GM23338 (cell line): ENCODE measurements at regions not wholly inside any gene's neighbourhood (a gene's known extent, or its start where the extent isn't known, plus 50 kb on each side); places are given as distances from the start of the nearest gene placed in this dataset.

Source experiments
- ATAC-seq: fragments of 200-7000 bp; cut with Tn5 transposase; 3 replicates; pipeline ENCODE4 v1.9.1; 2020
- DNase-seq: peaks from one replicate; pipeline ENCODE4 v3.0.0-alpha.2; 2015; ENCODE audit warnings: low spot score
- H2AFZ ChIP-seq: fragments of 200-600 bp; sonication (generic); 2 replicates; pipeline ENCODE4 v1.8.0; 2016; ENCODE audit warnings: antibody characterized with exemption, mild to moderate bottlenecking, moderate library complexity
- H3F3A ChIP-seq: fragments of 200-600 bp; sonication (generic); replicated peaks from 2 replicates; pipeline ENCODE4 v1.8.0; 2017; ENCODE audit warnings: antibody characterized with exemption, mixed run types, low read depth
- H3K27ac ChIP-seq: fragments of 200-600 bp; sonication (generic); 2 replicates; pipeline ENCODE4 v1.6.1; 2016; ENCODE audit warnings: low read depth
- H3K27me3 ChIP-seq: fragments of 200-600 bp; sonication (generic); 2 replicates; pipeline ENCODE4 v1.8.0; 2016; ENCODE audit warnings: mild to moderate bottlenecking, mixed run types, moderate library complexity; ENCODE audit not compliant: insufficient read depth
- H3K36me3 ChIP-seq: fragments of 200-600 bp; sonication (generic); 2 replicates; pipeline ENCODE4 v1.8.0; 2016; ENCODE audit warnings: mild to moderate bottlenecking; ENCODE audit not compliant: insufficient read depth
- H3K4me1 ChIP-seq: fragments of 200-600 bp; sonication (generic); 2 replicates; pipeline ENCODE4 v1.8.0; 2016; ENCODE audit warnings: mild to moderate bottlenecking, moderate library complexity; ENCODE audit not compliant: insufficient read depth
- H3K4me2 ChIP-seq: fragments of 200-600 bp; sonication (generic); 2 replicates; pipeline ENCODE4 v1.7.1; 2017; ENCODE audit warnings: mixed run types
- H3K4me3 ChIP-seq: fragments of 200-600 bp; sonication (generic); 2 replicates; pipeline ENCODE4 v1.6.1; 2016; ENCODE audit warnings: mixed run types
- H3K79me2 ChIP-seq: fragments of 200-600 bp; sonication (generic); replicated peaks from 2 replicates; pipeline ENCODE4 v1.8.0; 2017; ENCODE audit warnings: mild to moderate bottlenecking; ENCODE audit not compliant: insufficient read depth
- H3K9me2 ChIP-seq: fragments of 200-600 bp; sonication (generic); 2 replicates; pipeline ENCODE4 v1.8.0; 2017; ENCODE audit not compliant: insufficient read depth
- H4K20me1 ChIP-seq: fragments of 200-600 bp; sonication (generic); replicated peaks from 2 replicates; pipeline ENCODE4 v1.8.0; 2017; ENCODE audit warnings: mild to moderate bottlenecking; ENCODE audit not compliant: insufficient read depth
- H3K27ac Mint-ChIP-seq: 2 replicates; pipeline ENCODE4 v1.8.0; 2020; ENCODE audit warnings: inconsistent platforms, mild to moderate bottlenecking, moderate library complexity, mixed read lengths
- H3K27me3 Mint-ChIP-seq: 3 replicates; pipeline ENCODE4 v1.8.0; 2022; ENCODE audit warnings: low read depth, mild to moderate bottlenecking, moderate library complexity, mixed read lengths, inconsistent platforms; ENCODE audit not compliant: insufficient read depth, poor library complexity
- H3K36me3 Mint-ChIP-seq: 3 replicates; pipeline ENCODE4 v1.8.0; 2021; ENCODE audit warnings: low read depth, mild to moderate bottlenecking, inconsistent platforms, moderate library complexity, mixed read lengths
- H3K4me1 Mint-ChIP-seq: 3 replicates; pipeline ENCODE4 v1.8.0; 2020; ENCODE audit warnings: mild to moderate bottlenecking, inconsistent platforms, mixed read lengths
- H3K4me3 Mint-ChIP-seq: 3 replicates; pipeline ENCODE4 v1.8.0; 2021; ENCODE audit warnings: moderate library complexity, mild to moderate bottlenecking, inconsistent platforms, mixed read lengths
- H3K9me3 Mint-ChIP-seq: 3 replicates; pipeline ENCODE4 v1.8.0; 2020; ENCODE audit warnings: moderate library complexity, mild to moderate bottlenecking, inconsistent platforms, mixed read lengths
- CREB1 ChIP-seq: fragments of 250-450 bp; sonication (Bioruptor Pico); IDR thresholded peaks from 2 replicates; pipeline ENCODE4 v1.5.0; 2020; ENCODE audit warnings: low read depth, mild to moderate bottlenecking, moderate library complexity
- CTCF ChIP-seq, 2 experiments: fragments of 200-600 bp in 1 of 2; sonication (generic) in 1 of 2; conservative IDR thresholded peaks; 2 replicates each; pipeline versions ENCODE4 v1.5.1 to v1.6.1; 2016 to 2017; ENCODE audit warnings: antibody characterized with exemption in 2 of 2, low read depth in 2 of 2, mild to moderate bottlenecking in 2 of 2, moderate library complexity in 1 of 2
- ETS1 ChIP-seq: IDR thresholded peaks from 2 replicates; pipeline ENCODE4 v1.6.1; 2016; ENCODE audit warnings: antibody characterized with exemption
- JUNB ChIP-seq: IDR thresholded peaks from one replicate; pipeline ENCODE4 v1.6.1; 2016; ENCODE audit warnings: antibody characterized with exemption; ENCODE audit not compliant: unreplicated experiment
- NANOG ChIP-seq: IDR thresholded peaks from 2 replicates; pipeline ENCODE4 v1.6.1; 2016; ENCODE audit warnings: antibody characterized with exemption, borderline replicate concordance
- POLR2AphosphoS5 ChIP-seq: IDR thresholded peaks from 2 replicates; pipeline ENCODE4 v1.6.1; 2016; ENCODE audit warnings: antibody characterized with exemption, low read depth
- STAT1 ChIP-seq: IDR thresholded peaks from one replicate; pipeline ENCODE4 v1.6.1; 2016; ENCODE audit warnings: antibody characterized with exemption; ENCODE audit not compliant: unreplicated experiment
- ZNF114 ChIP-seq: fragments of 250-450 bp; sonication (Bioruptor Pico); IDR thresholded peaks from 2 replicates; pipeline ENCODE4 v1.5.0; 2020; ENCODE audit warnings: mild to moderate bottlenecking, moderate library complexity
- ZNF331 ChIP-seq: fragments of 250-450 bp; sonication (Bioruptor Pico); IDR thresholded peaks from 2 replicates; pipeline ENCODE4 v1.5.0; 2020; ENCODE audit warnings: low read depth, mild to moderate bottlenecking, moderate library complexity
- TF ChIP-seq, protein P1 (sequence below): fragments of 250-450 bp; sonication (Bioruptor Pico); IDR thresholded peaks from 2 replicates; pipeline ENCODE4 v1.5.0; 2020; ENCODE audit warnings: mild to moderate bottlenecking, moderate library complexity
- TF ChIP-seq, protein P2 (sequence below): IDR thresholded peaks from one replicate; pipeline ENCODE4 v1.6.1; 2018; ENCODE audit warnings: antibody characterized with exemption; ENCODE audit not compliant: unreplicated experiment

DNA sequence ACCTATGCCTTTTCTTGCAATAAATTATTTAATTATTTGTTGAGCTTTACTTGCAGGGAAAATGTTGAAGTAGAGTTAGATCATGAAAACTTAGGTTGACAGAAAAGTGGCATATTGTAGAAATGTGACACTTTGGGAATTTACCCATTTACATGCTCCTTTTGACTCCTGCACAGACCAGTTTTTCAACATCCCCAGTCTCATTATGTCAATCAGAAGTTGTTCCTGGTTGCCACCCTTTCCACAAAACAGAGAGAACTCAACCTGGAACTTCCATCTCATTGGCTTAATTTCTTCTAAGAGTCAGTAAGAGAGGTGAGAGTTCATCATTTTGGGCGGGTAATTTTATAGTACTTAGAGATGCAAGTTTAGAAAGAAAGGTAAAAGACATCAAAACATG lies 284.6 kb upstream of the ANKRD50 start:
- Histone ChIP-seq H2AFZ (no peak overlapping the region), H3K4me1 (no peaks in the 10 kb centered on the region), H4K20me1 (no peaks in the 10 kb centered on the region), H3K4me2 (no peak overlapping the region), H3K79me2 (no peaks in the 10 kb centered on the region), H3K9me2 (no peaks in the 10 kb centered on the region), H3K27ac (no peak overlapping the region), H3F3A (no peaks in the 10 kb centered on the region), H3K27me3 (no peaks in the 10 kb centered on the region), H3K4me3 (no peak overlapping the region), H3K36me3 (no peaks in the 10 kb centered on the region)
- ATAC-seq (no peak), DNase-seq (no peak)
- TF ChIP-seq ETS1 = no peak
- no peak for TF ChIP-seq POLR2AphosphoS5
- no peak for TF ChIP-seq ZNF331 (CRISPR knock-in tag)
- TF ChIP-seq STAT1 = no peak
- no peak for TF ChIP-seq JUNB
- Mint-ChIP-seq H3K4me3 (no peak overlapping the region), H3K4me1 (no peaks in the 10 kb centered on the region), H3K36me3 (no peaks in the 10 kb centered on the region; the same call in 2 of the 3 replicates), H3K27ac (no peak overlapping the region), H3K9me3 (no peaks in the 10 kb centered on the region), H3K27me3 (no peaks in the 10 kb centered on the region)

DNA sequence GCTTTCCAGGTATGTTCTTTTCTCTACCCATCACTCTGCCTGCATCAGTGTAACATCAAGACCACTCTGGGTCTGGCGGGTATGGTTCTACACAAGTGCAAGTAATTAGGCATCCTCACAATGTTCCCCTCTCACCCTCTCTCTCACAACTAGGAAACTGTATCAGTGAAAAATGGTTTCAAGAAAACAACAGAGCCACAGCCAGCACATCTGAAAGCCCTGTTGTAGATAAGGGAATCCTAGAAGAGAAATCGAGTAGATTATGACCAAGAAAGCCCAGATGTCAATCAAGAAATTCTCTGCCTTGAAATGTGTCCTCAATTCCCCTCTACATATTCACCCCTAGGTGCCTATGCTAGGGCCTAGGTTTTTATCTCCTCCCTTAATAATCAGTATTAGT lies 281.3 kb upstream of the ANKRD50 start:
- no peak overlapping the region for H2AFZ ChIP-seq
- no peaks in the 10 kb centered on the region for H3K9me2 ChIP-seq
- no peaks in the 10 kb centered on the region for H4K20me1 ChIP-seq
- no peaks in the 10 kb centered on the region for H3K27me3 ChIP-seq
- ATAC-seq (no peak), DNase-seq (no peak)
- H3K9me3 Mint-ChIP-seq = no peaks in the 10 kb centered on the region
- H3K79me2 ChIP-seq = no peaks in the 10 kb centered on the region
- H3K4me3 ChIP-seq = no peak overlapping the region
- H3K27ac ChIP-seq = no peak overlapping the region
- H3K27ac Mint-ChIP-seq = no peak overlapping the region
- H3K4me1 ChIP-seq = no peaks in the 10 kb centered on the region
- no peaks in the 10 kb centered on the region for H3K4me1 Mint-ChIP-seq
- no peak overlapping the region for H3K4me3 Mint-ChIP-seq
- H3K27me3 Mint-ChIP-seq = no peaks in the 10 kb centered on the region
- no peaks in the 10 kb centered on the region for H3F3A ChIP-seq
- no peaks in the 10 kb centered on the region; the same call in 2 of the 3 replicates for H3K36me3 Mint-ChIP-seq
- H3K4me2 ChIP-seq = no peak overlapping the region
- no peaks in the 10 kb centered on the region for H3K36me3 ChIP-seq
- TF ChIP-seq, protein P1, sequence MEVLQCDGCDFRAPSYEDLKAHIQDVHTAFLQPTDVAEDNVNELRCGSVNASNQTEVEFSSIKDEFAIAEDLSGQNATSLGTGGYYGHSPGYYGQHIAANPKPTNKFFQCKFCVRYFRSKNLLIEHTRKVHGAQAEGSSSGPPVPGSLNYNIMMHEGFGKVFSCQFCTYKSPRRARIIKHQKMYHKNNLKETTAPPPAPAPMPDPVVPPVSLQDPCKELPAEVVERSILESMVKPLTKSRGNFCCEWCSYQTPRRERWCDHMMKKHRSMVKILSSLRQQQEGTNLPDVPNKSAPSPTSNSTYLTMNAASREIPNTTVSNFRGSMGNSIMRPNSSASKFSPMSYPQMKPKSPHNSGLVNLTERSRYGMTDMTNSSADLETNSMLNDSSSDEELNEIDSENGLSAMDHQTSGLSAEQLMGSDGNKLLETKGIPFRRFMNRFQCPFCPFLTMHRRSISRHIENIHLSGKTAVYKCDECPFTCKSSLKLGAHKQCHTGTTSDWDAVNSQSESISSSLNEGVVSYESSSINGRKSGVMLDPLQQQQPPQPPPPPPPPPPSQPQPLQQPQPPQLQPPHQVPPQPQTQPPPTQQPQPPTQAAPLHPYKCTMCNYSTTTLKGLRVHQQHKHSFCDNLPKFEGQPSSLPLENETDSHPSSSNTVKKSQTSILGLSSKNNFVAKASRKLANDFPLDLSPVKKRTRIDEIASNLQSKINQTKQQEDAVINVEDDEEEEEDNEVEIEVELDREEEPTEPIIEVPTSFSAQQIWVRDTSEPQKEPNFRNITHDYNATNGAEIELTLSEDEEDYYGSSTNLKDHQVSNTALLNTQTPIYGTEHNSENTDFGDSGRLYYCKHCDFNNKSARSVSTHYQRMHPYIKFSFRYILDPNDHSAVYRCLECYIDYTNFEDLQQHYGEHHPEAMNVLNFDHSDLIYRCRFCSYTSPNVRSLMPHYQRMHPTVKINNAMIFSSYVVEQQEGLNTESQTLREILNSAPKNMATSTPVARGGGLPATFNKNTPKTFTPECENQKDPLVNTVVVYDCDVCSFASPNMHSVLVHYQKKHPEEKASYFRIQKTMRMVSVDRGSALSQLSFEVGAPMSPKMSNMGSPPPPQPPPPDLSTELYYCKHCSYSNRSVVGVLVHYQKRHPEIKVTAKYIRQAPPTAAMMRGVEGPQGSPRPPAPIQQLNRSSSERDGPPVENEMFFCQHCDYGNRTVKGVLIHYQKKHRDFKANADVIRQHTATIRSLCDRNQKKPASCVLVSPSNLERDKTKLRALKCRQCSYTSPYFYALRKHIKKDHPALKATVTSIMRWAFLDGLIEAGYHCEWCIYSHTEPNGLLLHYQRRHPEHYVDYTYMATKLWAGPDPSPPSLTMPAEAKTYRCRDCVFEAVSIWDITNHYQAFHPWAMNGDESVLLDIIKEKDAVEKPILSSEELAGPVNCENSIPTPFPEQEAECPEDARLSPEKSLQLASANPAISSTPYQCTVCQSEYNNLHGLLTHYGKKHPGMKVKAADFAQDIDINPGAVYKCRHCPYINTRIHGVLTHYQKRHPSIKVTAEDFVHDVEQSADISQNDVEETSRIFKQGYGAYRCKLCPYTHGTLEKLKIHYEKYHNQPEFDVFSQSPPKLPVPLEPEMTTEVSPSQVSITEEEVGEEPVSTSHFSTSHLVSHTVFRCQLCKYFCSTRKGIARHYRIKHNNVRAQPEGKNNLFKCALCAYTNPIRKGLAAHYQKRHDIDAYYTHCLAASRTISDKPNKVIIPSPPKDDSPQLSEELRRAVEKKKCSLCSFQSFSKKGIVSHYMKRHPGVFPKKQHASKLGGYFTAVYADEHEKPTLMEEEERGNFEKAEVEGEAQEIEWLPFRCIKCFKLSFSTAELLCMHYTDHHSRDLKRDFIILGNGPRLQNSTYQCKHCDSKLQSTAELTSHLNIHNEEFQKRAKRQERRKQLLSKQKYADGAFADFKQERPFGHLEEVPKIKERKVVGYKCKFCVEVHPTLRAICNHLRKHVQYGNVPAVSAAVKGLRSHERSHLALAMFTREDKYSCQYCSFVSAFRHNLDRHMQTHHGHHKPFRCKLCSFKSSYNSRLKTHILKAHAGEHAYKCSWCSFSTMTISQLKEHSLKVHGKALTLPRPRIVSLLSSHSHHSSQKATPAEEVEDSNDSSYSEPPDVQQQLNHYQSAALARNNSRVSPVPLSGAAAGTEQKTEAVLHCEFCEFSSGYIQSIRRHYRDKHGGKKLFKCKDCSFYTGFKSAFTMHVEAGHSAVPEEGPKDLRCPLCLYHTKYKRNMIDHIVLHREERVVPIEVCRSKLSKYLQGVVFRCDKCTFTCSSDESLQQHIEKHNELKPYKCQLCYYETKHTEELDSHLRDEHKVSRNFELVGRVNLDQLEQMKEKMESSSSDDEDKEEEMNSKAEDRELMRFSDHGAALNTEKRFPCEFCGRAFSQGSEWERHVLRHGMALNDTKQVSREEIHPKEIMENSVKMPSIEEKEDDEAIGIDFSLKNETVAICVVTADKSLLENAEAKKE (CRISPR knock-in tag) = no peak
- TF ChIP-seq ZNF114 (CRISPR knock-in tag) = no peak
- TF ChIP-seq NANOG = no peak
- TF ChIP-seq CTCF (conservative IDR thresholded peaks at IDR 0.05; ENCODE audit: low read depth in 2 of 2) = no peak
- TF ChIP-seq, protein P2, sequence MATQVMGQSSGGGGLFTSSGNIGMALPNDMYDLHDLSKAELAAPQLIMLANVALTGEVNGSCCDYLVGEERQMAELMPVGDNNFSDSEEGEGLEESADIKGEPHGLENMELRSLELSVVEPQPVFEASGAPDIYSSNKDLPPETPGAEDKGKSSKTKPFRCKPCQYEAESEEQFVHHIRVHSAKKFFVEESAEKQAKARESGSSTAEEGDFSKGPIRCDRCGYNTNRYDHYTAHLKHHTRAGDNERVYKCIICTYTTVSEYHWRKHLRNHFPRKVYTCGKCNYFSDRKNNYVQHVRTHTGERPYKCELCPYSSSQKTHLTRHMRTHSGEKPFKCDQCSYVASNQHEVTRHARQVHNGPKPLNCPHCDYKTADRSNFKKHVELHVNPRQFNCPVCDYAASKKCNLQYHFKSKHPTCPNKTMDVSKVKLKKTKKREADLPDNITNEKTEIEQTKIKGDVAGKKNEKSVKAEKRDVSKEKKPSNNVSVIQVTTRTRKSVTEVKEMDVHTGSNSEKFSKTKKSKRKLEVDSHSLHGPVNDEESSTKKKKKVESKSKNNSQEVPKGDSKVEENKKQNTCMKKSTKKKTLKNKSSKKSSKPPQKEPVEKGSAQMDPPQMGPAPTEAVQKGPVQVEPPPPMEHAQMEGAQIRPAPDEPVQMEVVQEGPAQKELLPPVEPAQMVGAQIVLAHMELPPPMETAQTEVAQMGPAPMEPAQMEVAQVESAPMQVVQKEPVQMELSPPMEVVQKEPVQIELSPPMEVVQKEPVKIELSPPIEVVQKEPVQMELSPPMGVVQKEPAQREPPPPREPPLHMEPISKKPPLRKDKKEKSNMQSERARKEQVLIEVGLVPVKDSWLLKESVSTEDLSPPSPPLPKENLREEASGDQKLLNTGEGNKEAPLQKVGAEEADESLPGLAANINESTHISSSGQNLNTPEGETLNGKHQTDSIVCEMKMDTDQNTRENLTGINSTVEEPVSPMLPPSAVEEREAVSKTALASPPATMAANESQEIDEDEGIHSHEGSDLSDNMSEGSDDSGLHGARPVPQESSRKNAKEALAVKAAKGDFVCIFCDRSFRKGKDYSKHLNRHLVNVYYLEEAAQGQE = no peak
- no peak for TF ChIP-seq POLR2AphosphoS5
- no peak for TF ChIP-seq CREB1 (CRISPR knock-in tag)
